ENCODE measurements at regions not wholly inside any gene's neighbourhood (a gene's known extent, or its start where the extent isn't known, plus 50 kb on each side); places are given as distances from the start of the nearest gene placed in this dataset.

DNA sequence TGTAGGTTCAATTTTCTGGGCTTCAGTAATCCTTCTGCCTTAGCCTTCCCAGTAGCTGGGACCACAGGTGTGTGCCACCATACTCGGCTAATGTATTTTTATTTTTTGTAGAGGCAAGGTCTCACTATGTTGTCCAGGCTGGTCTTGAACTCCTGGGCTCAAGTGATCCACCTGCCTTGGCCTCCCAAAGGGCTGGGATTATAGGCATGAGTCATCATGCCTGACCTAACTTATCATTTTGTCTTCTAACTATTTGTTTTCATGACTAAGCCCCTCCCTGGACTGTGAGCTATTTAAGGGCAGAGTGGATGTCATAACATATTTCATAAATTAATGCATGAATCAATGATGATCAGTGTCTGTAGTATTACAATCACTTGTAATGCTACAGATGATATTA lies 56.1 kb upstream of the PIAS1 start:
- no peak for TF ChIP-seq ZFX (IDR thresholded peaks at IDR 0.05; ENCODE audit: borderline replicate concordance)
- TF ChIP-seq, protein P1, sequence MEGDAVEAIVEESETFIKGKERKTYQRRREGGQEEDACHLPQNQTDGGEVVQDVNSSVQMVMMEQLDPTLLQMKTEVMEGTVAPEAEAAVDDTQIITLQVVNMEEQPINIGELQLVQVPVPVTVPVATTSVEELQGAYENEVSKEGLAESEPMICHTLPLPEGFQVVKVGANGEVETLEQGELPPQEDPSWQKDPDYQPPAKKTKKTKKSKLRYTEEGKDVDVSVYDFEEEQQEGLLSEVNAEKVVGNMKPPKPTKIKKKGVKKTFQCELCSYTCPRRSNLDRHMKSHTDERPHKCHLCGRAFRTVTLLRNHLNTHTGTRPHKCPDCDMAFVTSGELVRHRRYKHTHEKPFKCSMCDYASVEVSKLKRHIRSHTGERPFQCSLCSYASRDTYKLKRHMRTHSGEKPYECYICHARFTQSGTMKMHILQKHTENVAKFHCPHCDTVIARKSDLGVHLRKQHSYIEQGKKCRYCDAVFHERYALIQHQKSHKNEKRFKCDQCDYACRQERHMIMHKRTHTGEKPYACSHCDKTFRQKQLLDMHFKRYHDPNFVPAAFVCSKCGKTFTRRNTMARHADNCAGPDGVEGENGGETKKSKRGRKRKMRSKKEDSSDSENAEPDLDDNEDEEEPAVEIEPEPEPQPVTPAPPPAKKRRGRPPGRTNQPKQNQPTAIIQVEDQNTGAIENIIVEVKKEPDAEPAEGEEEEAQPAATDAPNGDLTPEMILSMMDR (IDR thresholded peaks at IDR 0.05) = no peak
- H3K27ac ChIP-seq = no peak overlapping the region

DNA sequence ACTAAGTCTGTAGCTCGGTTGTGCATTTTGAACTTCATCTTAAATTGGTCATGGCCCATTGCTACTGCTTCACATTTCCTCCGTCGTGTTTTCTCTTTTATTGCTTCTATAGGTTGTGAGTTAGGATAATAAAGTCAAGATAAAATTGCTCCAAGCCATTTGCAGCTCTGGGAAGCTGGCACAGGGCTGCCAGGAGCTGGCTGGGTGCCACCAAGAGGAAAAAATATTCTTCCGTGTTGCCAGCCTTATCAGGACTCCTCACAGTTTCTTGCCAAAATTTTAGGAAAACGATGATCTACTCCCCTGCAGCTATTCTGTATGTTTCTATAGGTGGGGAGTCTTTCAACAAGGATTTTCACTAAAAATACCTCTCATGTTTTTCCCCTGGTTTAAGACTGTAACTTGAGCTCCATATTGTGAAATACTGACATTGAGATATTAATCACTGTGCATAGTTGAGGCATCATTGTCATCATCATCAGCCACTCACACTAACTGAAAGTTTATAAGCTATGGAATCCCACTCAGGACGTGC lies 55.4 kb upstream of the PIAS1 start:
- H3K27ac ChIP-seq = no peak overlapping the region

DNA sequence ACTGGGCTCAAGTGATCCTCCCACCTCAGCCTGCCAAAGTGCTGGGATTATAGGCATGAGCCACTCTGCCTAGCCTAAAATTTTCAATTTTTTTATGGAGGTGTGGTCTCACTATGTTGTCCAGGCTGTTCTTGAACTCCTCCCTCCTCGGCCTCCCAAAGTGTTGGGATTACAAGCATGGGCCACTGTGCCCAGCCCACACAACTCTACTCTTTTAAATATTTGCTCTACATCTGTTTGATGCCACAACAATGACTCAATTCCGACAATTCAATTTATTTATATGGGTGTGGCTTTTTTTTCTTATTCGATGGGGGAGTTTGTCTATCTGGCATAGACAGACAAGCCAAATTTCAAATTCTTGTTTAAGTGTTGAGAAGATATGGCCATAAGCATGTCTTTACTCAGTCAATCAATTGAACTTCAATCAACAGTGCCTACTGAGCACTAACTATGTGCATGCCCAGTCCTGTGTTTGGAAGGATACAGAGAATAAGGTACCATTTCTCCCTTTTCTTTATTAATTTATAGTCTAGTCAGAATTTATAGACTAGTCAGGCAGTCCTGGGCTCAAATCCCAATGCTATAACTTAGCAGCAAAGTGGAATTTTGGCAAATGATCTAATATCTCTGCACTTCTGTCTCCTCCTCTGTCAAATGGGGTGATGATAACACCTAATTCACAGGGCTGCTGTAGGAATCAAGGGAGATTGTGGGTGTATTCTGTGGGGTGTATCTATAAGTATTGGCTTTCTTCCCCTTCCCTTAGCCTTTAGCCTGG lies 54.6 kb upstream of the PIAS1 start:
- no peak overlapping the region for H3K27ac ChIP-seq

More for the DNA sequence above, 55.4 kb upstream of the PIAS1 start:
- no peak for TF ChIP-seq ZFX (IDR thresholded peaks at IDR 0.05; ENCODE audit: borderline replicate concordance)
- TF ChIP-seq, protein P1 (IDR thresholded peaks at IDR 0.05) = no peak

DNA sequence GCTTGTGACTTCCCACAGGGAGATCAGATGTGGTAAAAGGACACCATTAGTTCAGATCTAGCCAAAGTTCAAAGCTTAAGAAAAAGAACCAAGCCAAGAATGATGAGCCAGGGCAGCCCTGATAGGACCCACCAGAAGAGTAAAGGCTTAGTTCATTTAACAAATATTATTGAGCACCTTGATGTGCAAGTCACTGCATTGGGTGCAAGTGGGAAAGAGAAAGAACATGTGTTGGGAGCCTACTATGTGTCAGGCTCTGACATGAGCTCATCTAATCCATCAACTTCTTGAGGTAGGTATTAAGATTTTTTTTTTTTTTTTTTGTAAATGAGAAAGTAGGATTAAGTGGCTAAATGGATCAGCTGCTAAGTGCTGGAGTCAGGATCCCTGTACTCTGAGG lies 53.4 kb upstream of the PIAS1 start:
- TF ChIP-seq, protein P1 (IDR thresholded peaks at IDR 0.05) = no peak
- no peak overlapping the region for H3K27ac ChIP-seq

More for the DNA sequence above, 54.6 kb upstream of the PIAS1 start:
- TF ChIP-seq, protein P1 (IDR thresholded peaks at IDR 0.05) = no peak
- TF ChIP-seq ZFX (IDR thresholded peaks at IDR 0.05; ENCODE audit: borderline replicate concordance) = no peak

DNA sequence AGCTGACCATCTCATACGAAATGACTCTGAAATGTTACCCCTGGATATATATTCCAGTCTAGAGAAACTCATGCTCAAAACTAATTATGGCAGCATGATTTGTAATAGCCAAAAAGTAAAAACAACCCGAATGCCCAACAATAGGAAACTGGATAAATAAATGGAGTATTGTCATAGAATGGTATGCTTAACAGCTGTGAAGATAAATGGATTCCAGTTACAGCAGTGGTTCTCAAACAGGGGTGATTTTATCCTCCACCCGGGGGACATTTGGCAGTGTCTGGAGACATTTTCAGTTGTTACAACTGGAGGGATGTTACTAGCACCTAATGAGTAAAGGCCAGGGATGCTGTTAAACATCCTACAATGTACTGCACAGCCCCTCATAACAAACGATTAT lies 52.3 kb upstream of the PIAS1 start:
- TF ChIP-seq, protein P1 (IDR thresholded peaks at IDR 0.05) = no peak
- TF ChIP-seq ZFX (IDR thresholded peaks at IDR 0.05; ENCODE audit: borderline replicate concordance) = no peak
- no peak overlapping the region for H3K27ac ChIP-seq

DNA sequence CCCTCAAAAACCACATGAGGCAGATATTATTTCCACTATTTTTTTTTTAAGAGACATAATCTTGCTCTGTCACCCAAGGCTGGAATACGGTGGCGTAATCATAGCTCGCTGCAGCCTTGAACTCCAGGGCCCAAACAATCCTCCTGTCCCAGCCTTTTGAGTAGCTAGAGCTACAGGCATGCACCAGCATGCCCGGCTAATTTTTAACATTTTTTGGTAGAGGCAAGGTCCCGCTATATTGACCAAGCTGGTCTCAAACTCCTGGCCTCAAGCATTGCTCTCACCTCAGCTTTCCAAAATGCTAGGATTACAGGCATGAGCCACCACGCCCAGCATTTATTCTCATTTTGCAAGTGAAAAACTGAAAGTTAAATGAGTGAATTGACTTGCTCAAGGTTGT lies 50.8 kb upstream of the PIAS1 start:
- no peak overlapping the region for H3K27ac ChIP-seq

More for the DNA sequence above, 50.8 kb upstream of the PIAS1 start:
- TF ChIP-seq, protein P1 (IDR thresholded peaks at IDR 0.05) = no peak
- no peak for TF ChIP-seq ZFX (IDR thresholded peaks at IDR 0.05; ENCODE audit: borderline replicate concordance)

Data from 22Rv1 (cell line).